ENCODE measurements at regions not wholly inside any gene's neighbourhood (a gene's known extent, or its start where the extent isn't known, plus 50 kb on each side); places are given as distances from the start of the nearest gene placed in this dataset.
"Not testable (repeated sequence)": the region's sequence is repeated elsewhere in the genome, so short reads cannot be mapped to it uniquely, and the experiment has no call there.

DNA sequence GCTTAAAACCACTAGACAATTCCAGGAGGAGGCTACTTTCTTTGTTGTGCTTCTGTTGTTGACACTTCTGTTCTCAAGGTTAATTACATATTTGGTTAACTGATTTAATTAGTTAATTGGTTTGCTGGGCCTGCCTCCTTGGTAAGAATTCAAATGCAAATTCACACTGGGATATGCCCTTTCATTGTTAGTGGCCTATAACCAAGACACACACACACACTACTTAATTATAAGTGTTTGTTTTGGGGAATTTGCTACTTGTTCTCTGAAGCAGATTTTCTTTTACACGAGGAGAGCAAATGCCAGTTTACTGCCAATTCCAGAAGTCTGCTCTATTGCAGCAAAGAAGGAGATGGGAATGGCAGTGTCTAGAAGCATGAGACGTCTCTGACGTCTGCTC, 101.6 kb upstream of the BASP1 start:
- WGBS, 3 donors: 78 to 82% (median 82%) methylated on average over 3 of the region's 3 CpGs
- Histone ChIP-seq H3K36me3 (ENCODE audit: control insufficient read depth in 3 of 3, insufficient read depth in 2 of 3, low read depth in 1 of 3, low read length in 3 of 3) (no peaks in the 10 kb centered on the region), H3K9me3 (ENCODE audit: control insufficient read depth in 2 of 2, insufficient read depth in 1 of 2, low read depth in 1 of 2, low read length in 1 of 2) (peaks cover 0 to 5% of the 10 kb centered on the region in 2 donors), H3K4me3 (ENCODE audit: low read depth in 1 of 3, low read length in 3 of 3) (no peak overlapping the region), H3K27me3 (ENCODE audit: control insufficient read depth in 3 of 3, insufficient read depth in 3 of 3, low read length in 3 of 3) (no peaks in the 10 kb centered on the region), H3K27ac (ENCODE audit: low read depth in 1 of 3, low read length in 2 of 3) (no peak overlapping the region), H3K4me1 (ENCODE audit: control insufficient read depth in 3 of 3, insufficient read depth in 2 of 3, low read depth in 1 of 3, low read length in 2 of 3) (peaks cover 0 to 2% (median 0%) of the 10 kb centered on the region in 3 donors)
- FAIRE-seq: no peak
- no peak for DNase-seq

DNA sequence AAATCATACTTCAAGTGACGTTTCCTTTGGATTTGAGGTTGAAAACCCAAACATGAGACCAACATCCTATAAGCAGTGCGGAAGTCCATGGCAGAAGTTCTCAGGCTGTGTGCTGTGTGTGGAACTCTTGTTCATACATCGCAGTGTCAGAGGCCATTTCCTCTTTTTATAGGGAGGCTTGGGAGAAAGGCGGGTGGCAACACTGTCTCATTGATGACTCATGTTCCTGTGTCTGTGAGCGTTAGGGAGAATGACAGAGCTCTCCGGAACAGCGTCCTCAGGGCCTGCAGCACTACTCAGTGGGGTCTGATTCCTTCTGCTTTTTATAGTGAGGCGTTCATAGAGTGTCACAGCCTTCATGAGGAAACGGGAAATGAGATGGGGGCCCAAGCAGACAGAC, 98.8 kb upstream of the BASP1 start:
- FAIRE-seq (no peak), DNase-seq (peak; percentile 26 to 75)
- Histone ChIP-seq H3K27me3 (ENCODE audit: control insufficient read depth in 3 of 3, insufficient read depth in 3 of 3, low read length in 3 of 3) (no peaks in the 10 kb centered on the region), H3K4me3 (ENCODE audit: low read depth in 1 of 3, low read length in 3 of 3) (no peak overlapping the region), H3K36me3 (ENCODE audit: control insufficient read depth in 3 of 3, insufficient read depth in 2 of 3, low read depth in 1 of 3, low read length in 3 of 3) (no peaks in the 10 kb centered on the region), H3K4me1 (ENCODE audit: control insufficient read depth in 3 of 3, insufficient read depth in 2 of 3, low read depth in 1 of 3, low read length in 2 of 3) (peaks cover 0 to 2% (median 0%) of the 10 kb centered on the region in 3 donors), H3K9me3 (ENCODE audit: control insufficient read depth in 2 of 2, insufficient read depth in 1 of 2, low read depth in 1 of 2, low read length in 1 of 2) (no peaks in the 10 kb centered on the region), H3K27ac (ENCODE audit: low read depth in 1 of 3, low read length in 2 of 3) (peak overlapping the region in 1 of 3 donors; percentile 34)
- WGBS, 3 donors: 35 to 41% (median 35%) methylated on average over 9 of the region's 9 CpGs

DNA sequence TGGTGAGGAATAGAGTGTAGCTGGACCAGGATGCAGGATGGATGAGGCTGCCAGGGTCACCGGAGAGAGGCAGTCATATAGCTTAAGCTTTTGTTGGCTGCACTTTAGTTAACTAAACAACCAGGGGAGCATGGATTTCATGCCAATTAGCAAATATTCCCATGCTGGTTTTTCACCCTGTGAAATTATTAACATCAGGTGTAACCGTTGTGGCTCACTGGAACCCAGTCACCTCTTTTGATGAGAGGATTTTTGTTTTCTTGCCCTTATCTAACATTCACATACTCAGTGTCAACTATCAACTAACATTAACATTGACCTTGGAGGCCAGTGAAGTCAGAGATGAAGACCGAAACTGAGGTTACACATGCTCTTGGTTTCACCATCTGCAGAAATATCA, 97.2 kb upstream of the BASP1 start:
- DNase-seq (no peak), FAIRE-seq (no peak)
- H3K27ac ChIP-seq (ENCODE audit: low read depth in 1 of 3, low read length in 2 of 3): no peak overlapping the region
- WGBS, 3 donors: 77 to 87% (median 80%) methylated on average over 3 of the region's 3 CpGs
- no peak overlapping the region for H3K4me3 ChIP-seq (ENCODE audit: low read depth in 1 of 3, low read length in 3 of 3)
- H3K4me1 ChIP-seq (ENCODE audit: control insufficient read depth in 3 of 3, insufficient read depth in 2 of 3, low read depth in 1 of 3, low read length in 2 of 3): no peaks in the 10 kb centered on the region
- H3K9me3 ChIP-seq (ENCODE audit: control insufficient read depth in 2 of 2, insufficient read depth in 1 of 2, low read depth in 1 of 2, low read length in 1 of 2): no peaks in the 10 kb centered on the region
- no peaks in the 10 kb centered on the region for H3K36me3 ChIP-seq (ENCODE audit: control insufficient read depth in 3 of 3, insufficient read depth in 2 of 3, low read depth in 1 of 3, low read length in 3 of 3)
- no peaks in the 10 kb centered on the region for H3K27me3 ChIP-seq (ENCODE audit: control insufficient read depth in 3 of 3, insufficient read depth in 3 of 3, low read length in 3 of 3)

DNA sequence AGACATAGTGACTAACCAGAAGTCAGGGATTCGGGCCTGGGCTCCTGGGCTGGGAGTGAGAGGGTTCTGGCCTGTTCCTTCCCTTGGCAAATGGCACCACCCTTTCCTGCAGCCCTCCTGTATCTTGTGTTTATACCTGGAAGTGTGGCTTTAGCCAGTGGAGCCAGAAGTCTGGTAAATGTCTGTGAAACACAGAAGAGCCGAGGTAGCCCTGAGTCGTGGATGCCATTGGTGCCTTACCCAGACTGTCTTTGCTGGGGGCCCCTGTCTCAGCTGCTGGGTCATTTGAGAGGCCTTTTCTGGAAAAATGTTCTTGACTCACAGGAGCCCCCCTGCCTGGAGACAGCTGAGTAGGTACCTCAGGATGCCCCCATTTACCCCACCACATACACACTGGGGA, 95.7 kb upstream of the BASP1 start:
- Histone ChIP-seq H3K27ac (ENCODE audit: low read depth in 1 of 3, low read length in 2 of 3) (no peak overlapping the region), H3K9me3 (ENCODE audit: control insufficient read depth in 2 of 2, insufficient read depth in 1 of 2, low read depth in 1 of 2, low read length in 1 of 2) (no peaks in the 10 kb centered on the region), H3K36me3 (ENCODE audit: control insufficient read depth in 3 of 3, insufficient read depth in 2 of 3, low read depth in 1 of 3, low read length in 3 of 3) (no peaks in the 10 kb centered on the region), H3K4me1 (ENCODE audit: control insufficient read depth in 3 of 3, insufficient read depth in 2 of 3, low read depth in 1 of 3, low read length in 2 of 3) (no peaks in the 10 kb centered on the region), H3K27me3 (ENCODE audit: control insufficient read depth in 3 of 3, insufficient read depth in 3 of 3, low read length in 3 of 3) (no peaks in the 10 kb centered on the region), H3K4me3 (ENCODE audit: low read depth in 1 of 3, low read length in 3 of 3) (no peak overlapping the region)
- 85 to 94% (median 87%) methylated on average over 3 of the region's 3 CpGs for WGBS, 3 donors
- FAIRE-seq (no peak), DNase-seq (no peak)

DNA sequence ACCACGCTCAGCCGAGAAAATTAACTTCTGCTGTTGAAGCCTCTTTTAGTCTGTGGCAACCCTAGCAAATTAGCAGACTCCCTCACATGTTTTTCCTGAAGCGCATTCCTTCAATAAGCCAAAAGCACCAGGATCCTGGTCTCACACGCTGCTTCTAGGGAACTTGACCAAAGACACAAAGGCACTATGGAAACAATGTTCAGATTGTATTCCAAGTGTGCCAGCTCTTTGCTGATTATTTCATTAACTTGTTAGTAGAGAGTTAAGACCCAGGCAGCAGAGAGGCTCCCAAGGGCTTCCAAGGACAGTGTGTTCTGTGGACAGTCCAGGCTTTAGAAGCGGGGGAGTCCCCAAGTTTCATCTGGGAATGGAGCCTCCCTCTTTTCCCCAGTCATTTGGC, 94.4 kb upstream of the BASP1 start:
- Histone ChIP-seq H3K27ac (ENCODE audit: low read depth in 1 of 3, low read length in 2 of 3) (no peak overlapping the region), H3K4me3 (ENCODE audit: low read depth in 1 of 3, low read length in 3 of 3) (no peak overlapping the region), H3K36me3 (ENCODE audit: control insufficient read depth in 3 of 3, insufficient read depth in 2 of 3, low read depth in 1 of 3, low read length in 3 of 3) (no peaks in the 10 kb centered on the region), H3K27me3 (ENCODE audit: control insufficient read depth in 3 of 3, insufficient read depth in 3 of 3, low read length in 3 of 3) (no peaks in the 10 kb centered on the region), H3K4me1 (ENCODE audit: control insufficient read depth in 3 of 3, insufficient read depth in 2 of 3, low read depth in 1 of 3, low read length in 2 of 3) (no peaks in the 10 kb centered on the region), H3K9me3 (ENCODE audit: control insufficient read depth in 2 of 2, insufficient read depth in 1 of 2, low read depth in 1 of 2, low read length in 1 of 2) (no peaks in the 10 kb centered on the region)
- 86 to 93% (median 92%) methylated on average over 5 of the region's 5 CpGs for WGBS, 3 donors
- no peak for DNase-seq
- FAIRE-seq: no peak

DNA sequence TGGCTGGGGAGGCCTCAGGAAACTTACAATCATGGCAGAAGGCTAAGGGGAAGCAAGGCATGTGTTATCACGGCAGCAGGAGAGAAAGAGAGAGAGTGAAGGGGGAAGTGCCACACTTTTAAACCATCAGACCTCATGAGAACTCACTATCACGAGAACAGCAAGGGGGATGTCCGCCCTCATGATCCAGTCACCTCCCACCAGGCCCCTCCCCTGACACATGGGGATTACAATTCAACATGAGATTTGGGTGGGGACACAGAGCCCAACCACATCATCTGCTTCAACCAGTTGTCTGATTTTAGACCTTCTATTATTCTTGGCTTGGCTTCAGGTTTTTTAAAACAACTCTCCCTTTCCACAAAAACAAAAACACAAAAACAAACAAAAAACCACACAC, 93.7 kb upstream of the BASP1 start:
- not testable (repeated sequence) for H3K36me3 ChIP-seq (ENCODE audit: control insufficient read depth in 3 of 3, insufficient read depth in 2 of 3, low read depth in 1 of 3, low read length in 3 of 3); H3K4me3 ChIP-seq (ENCODE audit: low read depth in 1 of 3, low read length in 3 of 3); FAIRE-seq; H3K4me1 ChIP-seq (ENCODE audit: control insufficient read depth in 3 of 3, insufficient read depth in 2 of 3, low read depth in 1 of 3, low read length in 2 of 3); H3K27ac ChIP-seq (ENCODE audit: low read depth in 1 of 3, low read length in 2 of 3); H3K27me3 ChIP-seq (ENCODE audit: control insufficient read depth in 3 of 3, insufficient read depth in 3 of 3, low read length in 3 of 3); DNase-seq; H3K9me3 ChIP-seq (ENCODE audit: control insufficient read depth in 2 of 2, insufficient read depth in 1 of 2, low read depth in 1 of 2, low read length in 1 of 2)
- 63 to 85% (median 75%) methylated on average over 3 of the region's 3 CpGs for WGBS, 3 donors

DNA sequence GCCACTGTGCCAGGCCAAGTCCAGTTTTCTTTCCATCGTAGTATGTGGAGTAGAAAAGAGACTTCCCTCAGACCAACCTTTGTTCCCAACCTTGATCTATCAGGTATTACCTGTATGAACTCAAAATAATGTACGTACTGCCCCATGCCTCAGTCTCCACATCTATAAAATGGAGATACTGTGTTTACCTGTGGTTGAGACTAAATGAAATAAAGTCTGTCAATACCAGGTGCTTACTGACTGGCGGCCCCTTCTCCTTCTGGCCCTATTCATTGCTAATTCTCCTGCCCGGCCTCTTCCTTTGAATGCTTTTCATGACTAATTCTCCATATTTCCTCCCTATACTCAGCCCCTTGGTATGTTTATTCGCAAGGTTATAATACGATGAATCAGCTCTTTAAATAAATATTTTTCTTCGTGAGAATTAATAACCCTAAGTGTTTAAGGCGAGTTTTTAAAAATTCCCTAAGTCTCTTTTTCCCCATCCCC, 89.6 kb upstream of the BASP1 start:
- H3K9me3 ChIP-seq (ENCODE audit: control insufficient read depth in 2 of 2, insufficient read depth in 1 of 2, low read depth in 1 of 2, low read length in 1 of 2): no peaks in the 10 kb centered on the region
- no peaks in the 10 kb centered on the region for H3K36me3 ChIP-seq (ENCODE audit: control insufficient read depth in 3 of 3, insufficient read depth in 2 of 3, low read depth in 1 of 3, low read length in 3 of 3)
- H3K27ac ChIP-seq (ENCODE audit: low read depth in 1 of 3, low read length in 2 of 3): no peak overlapping the region
- no peak overlapping the region for H3K4me3 ChIP-seq (ENCODE audit: low read depth in 1 of 3, low read length in 3 of 3)
- no peaks in the 10 kb centered on the region for H3K27me3 ChIP-seq (ENCODE audit: control insufficient read depth in 3 of 3, insufficient read depth in 3 of 3, low read length in 3 of 3)
- WGBS, 3 donors: 71 to 83% (median 81%) methylated on average over 8 of the region's 8 CpGs
- no peak for DNase-seq
- no peak for FAIRE-seq
- no peaks in the 10 kb centered on the region for H3K4me1 ChIP-seq (ENCODE audit: control insufficient read depth in 3 of 3, insufficient read depth in 2 of 3, low read depth in 1 of 3, low read length in 2 of 3)

DNA sequence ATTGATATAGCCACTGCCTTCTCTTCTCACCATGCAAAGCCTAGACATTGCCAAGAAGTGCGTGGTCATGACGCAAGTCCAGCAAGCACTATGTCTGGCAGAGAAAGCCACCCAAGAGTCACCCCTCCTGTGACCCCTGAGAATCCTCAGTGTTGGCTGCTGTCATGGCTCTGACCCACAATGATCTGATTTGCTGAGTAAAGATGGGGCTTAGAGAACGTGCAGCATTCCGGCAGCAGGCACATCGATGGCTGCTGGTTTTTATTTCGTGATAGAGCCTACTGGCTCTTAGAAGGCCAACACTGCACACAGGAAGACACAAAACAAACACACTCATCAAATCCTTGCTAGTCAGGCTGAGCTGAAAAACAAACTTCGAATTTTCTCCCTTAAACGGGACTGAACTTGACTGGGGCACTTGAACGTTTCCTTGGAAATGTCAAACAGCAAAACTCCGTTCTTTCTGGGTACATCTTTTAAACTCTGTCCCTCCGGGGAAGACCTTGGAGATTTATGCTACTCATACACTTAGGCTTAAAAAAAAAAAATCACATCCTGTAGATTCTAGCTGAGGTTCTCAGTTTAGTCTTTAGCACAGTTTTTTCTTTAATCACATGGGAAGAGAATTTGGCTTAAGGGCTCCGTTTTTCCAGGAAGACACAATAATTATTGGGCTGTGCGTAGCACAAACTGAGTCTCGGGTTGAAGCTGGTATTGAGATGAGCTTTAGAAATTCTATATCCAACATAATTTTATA, 88.2 kb upstream of the BASP1 start:
- 55 to 86% (median 73%) methylated on average over 14 of the region's 14 CpGs for WGBS, 3 donors
- no peaks in the 10 kb centered on the region for H3K9me3 ChIP-seq (ENCODE audit: control insufficient read depth in 2 of 2, insufficient read depth in 1 of 2, low read depth in 1 of 2, low read length in 1 of 2)
- FAIRE-seq: no peak
- no peak for DNase-seq
- H3K27me3 ChIP-seq (ENCODE audit: control insufficient read depth in 3 of 3, insufficient read depth in 3 of 3, low read length in 3 of 3): no peaks in the 10 kb centered on the region
- H3K4me3 ChIP-seq (ENCODE audit: low read depth in 1 of 3, low read length in 3 of 3): no peak overlapping the region
- no peaks in the 10 kb centered on the region for H3K4me1 ChIP-seq (ENCODE audit: control insufficient read depth in 3 of 3, insufficient read depth in 2 of 3, low read depth in 1 of 3, low read length in 2 of 3)
- no peak overlapping the region for H3K27ac ChIP-seq (ENCODE audit: low read depth in 1 of 3, low read length in 2 of 3)
- H3K36me3 ChIP-seq (ENCODE audit: control insufficient read depth in 3 of 3, insufficient read depth in 2 of 3, low read depth in 1 of 3, low read length in 3 of 3): no peaks in the 10 kb centered on the region

DNA sequence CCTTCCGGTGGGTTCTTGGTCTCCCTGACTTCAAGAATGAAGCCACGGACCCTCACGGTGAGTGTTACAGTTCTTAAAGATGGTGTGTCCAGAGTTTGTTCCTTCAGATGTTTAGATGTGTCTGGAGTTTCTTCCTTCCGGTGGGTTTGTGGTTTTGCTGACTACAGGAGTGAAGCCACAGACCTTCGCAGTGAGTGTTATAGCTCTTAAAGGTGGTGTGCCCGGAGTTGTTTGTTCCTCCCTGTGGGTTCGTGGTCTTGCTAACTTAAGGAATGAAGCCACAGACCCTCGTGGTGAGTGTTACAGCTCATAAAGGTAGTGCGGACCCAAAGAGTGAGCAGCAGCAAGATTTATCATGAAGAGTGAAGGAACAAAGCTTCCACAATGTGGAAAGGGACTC, 87.1 kb upstream of the BASP1 start:
- not testable (repeated sequence) for H3K4me3 ChIP-seq (ENCODE audit: low read depth in 1 of 3, low read length in 3 of 3); H3K27me3 ChIP-seq (ENCODE audit: control insufficient read depth in 3 of 3, insufficient read depth in 3 of 3, low read length in 3 of 3); H3K9me3 ChIP-seq (ENCODE audit: control insufficient read depth in 2 of 2, insufficient read depth in 1 of 2, low read depth in 1 of 2, low read length in 1 of 2); H3K4me1 ChIP-seq (ENCODE audit: control insufficient read depth in 3 of 3, insufficient read depth in 2 of 3, low read depth in 1 of 3, low read length in 2 of 3); DNase-seq; H3K27ac ChIP-seq (ENCODE audit: low read depth in 1 of 3, low read length in 2 of 3); FAIRE-seq; H3K36me3 ChIP-seq (ENCODE audit: control insufficient read depth in 3 of 3, insufficient read depth in 2 of 3, low read depth in 1 of 3, low read length in 3 of 3)
- 66 to 82% (median 67%) methylated on average over 9 of the region's 9 CpGs for WGBS, 3 donors

Data from small intestine (tissue), 7 donors.